WI38 (cell line): ENCODE measurements at regions not wholly inside any gene's neighbourhood (a gene's known extent, or its start where the extent isn't known, plus 50 kb on each side); places are given as distances from the start of the nearest gene placed in this dataset.

Source experiments
- H3K4me3 ChIP-seq: 2 replicates; pipeline ENCODE4 v1.5.1; 2011; ENCODE audit warnings: low read depth, mild to moderate bottlenecking, control low read depth, low read length
- TF ChIP-seq, protein P1 (sequence below): IDR thresholded peaks from 2 replicates; pipeline ENCODE4 v1.5.1; 2012; ENCODE audit warnings: low read depth, mild to moderate bottlenecking, control low read depth, low read length

DNA sequence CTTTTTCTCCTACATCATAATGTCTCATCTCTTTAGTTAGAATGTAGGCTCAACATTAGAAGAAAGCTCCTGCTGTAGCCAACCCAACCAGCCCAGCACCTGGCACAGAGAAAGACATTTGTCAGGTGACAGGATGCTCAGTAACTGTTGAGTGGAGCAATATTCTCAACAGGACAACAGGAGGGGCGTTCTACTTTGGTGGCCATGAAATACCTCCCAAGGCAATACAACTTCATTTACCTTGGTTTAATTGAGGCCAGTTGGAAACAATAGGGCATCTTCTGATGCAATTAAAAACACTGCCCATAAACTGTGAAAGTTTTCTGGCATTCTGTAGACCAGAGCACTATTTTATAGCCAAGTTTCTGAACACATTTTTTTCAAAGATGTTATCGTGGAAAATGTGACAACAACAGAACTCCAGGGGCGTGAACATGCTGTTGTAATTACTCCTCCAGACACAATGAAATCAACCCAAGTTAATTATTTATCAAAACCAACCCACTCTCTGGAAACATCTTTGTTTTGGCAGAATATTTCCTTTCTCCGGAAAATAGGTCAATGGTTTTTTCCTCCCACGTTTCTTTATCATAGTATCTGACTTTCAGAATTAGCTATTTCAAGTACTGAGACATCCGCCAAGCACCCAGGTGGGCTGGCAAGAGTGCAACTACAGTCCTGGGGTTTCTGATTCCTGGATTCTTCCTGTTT, 538.1 kb downstream of the SOX6 start:
- TF ChIP-seq, protein P1, sequence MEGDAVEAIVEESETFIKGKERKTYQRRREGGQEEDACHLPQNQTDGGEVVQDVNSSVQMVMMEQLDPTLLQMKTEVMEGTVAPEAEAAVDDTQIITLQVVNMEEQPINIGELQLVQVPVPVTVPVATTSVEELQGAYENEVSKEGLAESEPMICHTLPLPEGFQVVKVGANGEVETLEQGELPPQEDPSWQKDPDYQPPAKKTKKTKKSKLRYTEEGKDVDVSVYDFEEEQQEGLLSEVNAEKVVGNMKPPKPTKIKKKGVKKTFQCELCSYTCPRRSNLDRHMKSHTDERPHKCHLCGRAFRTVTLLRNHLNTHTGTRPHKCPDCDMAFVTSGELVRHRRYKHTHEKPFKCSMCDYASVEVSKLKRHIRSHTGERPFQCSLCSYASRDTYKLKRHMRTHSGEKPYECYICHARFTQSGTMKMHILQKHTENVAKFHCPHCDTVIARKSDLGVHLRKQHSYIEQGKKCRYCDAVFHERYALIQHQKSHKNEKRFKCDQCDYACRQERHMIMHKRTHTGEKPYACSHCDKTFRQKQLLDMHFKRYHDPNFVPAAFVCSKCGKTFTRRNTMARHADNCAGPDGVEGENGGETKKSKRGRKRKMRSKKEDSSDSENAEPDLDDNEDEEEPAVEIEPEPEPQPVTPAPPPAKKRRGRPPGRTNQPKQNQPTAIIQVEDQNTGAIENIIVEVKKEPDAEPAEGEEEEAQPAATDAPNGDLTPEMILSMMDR, result no peak
- no peak overlapping the region for H3K4me3 ChIP-seq

DNA sequence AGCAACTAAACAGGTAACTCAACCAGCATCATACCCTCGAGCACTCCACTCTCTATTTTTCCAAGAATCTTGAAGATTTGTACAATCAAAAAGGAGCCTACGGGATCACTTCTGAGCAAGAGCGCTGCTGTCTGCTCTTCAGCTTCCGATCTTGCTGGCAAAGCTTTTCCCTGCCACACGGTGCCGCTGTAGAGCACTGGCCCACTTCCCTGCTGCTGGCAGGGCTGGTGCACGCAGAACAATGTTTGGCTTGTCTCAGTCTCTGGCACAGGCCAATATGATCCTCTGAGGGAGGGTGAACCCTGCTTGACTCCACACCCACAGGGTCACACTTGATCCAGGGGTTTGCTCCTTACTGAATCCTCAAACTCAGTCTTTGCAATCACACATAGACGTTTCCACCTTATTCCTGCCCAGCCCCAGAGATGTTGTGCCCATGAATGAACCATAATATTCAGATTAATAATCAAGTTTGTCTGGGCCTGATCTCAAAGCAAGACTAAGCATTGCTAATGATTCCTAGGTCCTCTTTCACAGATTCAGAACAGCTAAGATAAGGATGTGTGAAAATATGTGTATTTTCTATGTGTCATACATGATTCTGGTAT, 536.6 kb downstream of the SOX6 start:
- TF ChIP-seq, protein P1, result peak; percentile 75
- no peak overlapping the region for H3K4me3 ChIP-seq

GRCh38 chr11:15821451-15821850, 534.9 kb downstream of the SOX6 start:
- TF ChIP-seq, protein P1, result no peak
- H3K4me3 ChIP-seq, result no peak overlapping the region

DNA sequence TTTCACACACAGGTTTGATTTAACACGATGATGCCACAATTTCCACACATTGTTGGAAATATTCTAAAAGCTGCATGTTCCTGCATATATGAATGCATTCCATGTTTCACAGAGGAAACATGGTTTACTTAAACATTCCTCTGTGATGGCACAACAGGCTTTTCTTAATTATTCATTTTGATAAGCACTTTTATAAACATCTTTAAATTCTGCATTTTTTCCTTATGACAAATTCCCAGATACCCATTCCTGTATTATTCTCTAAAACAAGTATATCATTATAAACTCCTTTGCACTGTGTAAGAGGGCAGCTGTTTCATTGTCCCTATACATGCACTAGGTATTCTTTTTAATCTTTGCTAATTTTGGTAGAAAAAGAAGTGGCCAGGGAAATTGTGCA, 532.3 kb downstream of the SOX6 start:
- no peak overlapping the region for H3K4me3 ChIP-seq
- TF ChIP-seq, protein P1, result no peak

GRCh38 chr11:15825976-15826650, 530.2 kb downstream of the SOX6 start:
- H3K4me3 ChIP-seq, result no peak overlapping the region
- TF ChIP-seq, protein P1, result no peak

GRCh38 chr11:15826826-15827225, 529.5 kb downstream of the SOX6 start:
- TF ChIP-seq, protein P1, result peak; percentile 35; the same call in 1 of the 2 replicates
- H3K4me3 ChIP-seq, result no peak overlapping the region
